Fibroblast of pulmonary artery (primary cell): ENCODE measurements at regions not wholly inside any gene's neighbourhood (a gene's known extent, or its start where the extent isn't known, plus 50 kb on each side); places are given as distances from the start of the nearest gene placed in this dataset.

Source experiments
- DNase-seq: peaks from one replicate; pipeline ENCODE4 v3.0.0-alpha.2; 2010; ENCODE audit warnings: low read depth
- H3K4me3 ChIP-seq: replicated peaks from 2 replicates; pipeline ENCODE4 v1.5.1; 2011; ENCODE audit warnings: low read depth, mild to moderate bottlenecking, control low read depth, low read length, moderate library complexity
- CTCF ChIP-seq: IDR thresholded peaks from 2 replicates; pipeline ENCODE4 v1.5.1; 2011; ENCODE audit warnings: mild to moderate bottlenecking, control low read depth, low read length, inconsistent platforms; ENCODE audit errors: missing control alignments

DNA sequence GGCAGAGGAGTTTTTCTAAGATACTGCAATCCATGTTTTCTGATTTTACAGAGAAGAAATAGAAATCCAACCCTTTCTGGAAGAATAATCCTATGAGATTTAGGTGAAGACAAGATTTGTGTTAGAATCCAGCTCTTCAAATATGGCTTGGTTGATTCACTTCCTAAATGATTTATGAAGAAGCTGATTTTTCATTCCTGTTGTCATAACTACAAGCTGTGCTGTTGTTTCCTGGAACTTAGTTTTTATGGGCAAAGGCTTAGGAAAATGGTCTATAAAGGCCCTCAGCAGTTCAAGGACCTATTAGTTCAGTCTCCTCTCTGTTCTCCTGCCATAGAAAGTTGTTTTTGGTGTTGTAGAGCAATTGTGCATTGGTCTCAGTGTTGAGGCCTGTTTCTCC is 174.2 kb upstream of the FAM20A start:
- DNase-seq, result peak; percentile 62
- no peak for TF ChIP-seq CTCF
- no peak overlapping the region for H3K4me3 ChIP-seq

GRCh38 chr17:68771867-68772515 is 170.8 kb upstream of the FAM20A start:
- peak; percentile 78 for TF ChIP-seq CTCF
- H3K4me3 ChIP-seq, result no peak overlapping the region
- peak; percentile 92 for DNase-seq

DNA sequence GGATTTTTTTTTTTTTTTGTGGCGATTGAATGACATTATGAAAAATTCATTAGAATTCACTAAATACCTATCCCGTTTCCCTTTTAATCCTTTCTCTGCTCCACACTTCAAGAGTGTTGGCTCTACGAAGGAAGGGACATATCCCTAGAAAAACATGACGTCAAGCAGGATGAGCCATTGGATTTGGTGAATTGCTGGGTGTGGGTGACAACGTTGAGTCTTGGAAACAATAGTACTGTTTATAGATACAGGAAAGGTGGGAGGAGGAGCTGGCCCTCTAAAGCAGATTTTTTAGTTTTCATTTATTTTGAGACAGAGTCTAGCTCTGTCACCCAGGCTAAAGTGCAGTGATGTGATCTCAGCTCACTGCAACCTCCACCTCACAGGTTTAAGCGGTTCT is 167.6 kb upstream of the FAM20A start:
- H3K4me3 ChIP-seq, result no peak overlapping the region
- TF ChIP-seq CTCF, result no peak
- DNase-seq, result no peak

DNA sequence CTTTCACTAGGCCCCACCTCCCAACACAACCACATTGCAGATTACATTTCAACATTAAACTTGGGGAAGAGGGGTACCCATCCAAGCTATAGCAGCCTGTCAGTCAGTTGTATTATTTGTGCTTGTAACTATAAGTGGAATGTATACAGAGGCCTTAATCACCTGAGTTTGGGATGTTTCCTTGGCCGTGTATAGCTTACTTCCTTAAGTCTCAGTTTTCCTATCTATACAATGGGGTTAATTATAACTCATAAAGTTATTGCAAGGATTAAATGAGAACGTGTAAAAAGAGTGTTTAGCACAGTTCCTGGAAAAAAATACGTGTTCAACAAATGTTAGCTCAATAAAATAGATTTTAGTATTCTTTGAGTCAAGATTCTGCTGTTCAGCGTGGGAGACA is 165.5 kb upstream of the FAM20A start:
- H3K4me3 ChIP-seq, result no peak overlapping the region
- no peak for DNase-seq
- no peak for TF ChIP-seq CTCF

DNA sequence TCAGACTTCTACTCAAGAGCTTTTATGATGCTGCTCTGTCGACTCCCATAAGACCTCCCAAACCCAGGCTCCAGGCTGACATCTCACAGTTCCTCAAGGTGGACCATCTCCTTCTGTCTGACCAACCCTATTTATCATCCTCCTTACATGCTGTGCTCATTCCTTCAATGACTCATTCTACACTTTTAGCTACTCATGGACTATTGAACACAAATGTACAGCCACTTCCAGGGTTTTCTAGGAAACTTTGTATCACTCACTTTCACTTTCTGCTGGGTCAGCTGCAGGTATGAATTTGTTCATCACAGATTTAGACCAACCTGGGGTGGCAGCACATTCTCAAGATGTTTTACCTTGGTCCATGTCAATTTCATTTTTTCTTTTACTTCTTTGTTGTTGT is 162.4 kb upstream of the FAM20A start:
- DNase-seq, result no peak
- no peak overlapping the region for H3K4me3 ChIP-seq
- no peak for TF ChIP-seq CTCF

GRCh38 chr17:68762911-68763310 is 161.7 kb upstream of the FAM20A start:
- no peak overlapping the region for H3K4me3 ChIP-seq
- no peak for DNase-seq
- TF ChIP-seq CTCF, result no peak

DNA sequence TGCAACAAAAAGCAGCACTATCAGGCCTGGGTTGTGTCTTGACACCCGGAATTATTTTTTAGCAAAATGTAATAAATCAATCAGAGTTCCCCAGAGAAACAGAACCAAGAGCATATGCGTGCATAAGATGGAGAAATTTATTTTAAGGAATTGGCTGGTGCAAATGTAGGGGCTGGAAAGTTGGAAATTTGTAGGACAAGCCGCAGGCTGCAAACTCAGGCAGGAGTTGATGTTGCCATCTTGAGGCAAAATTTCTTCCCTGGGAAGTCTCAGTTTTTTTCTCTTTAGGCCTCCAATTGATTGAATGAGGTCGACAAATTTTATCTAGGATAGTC is 158.9 kb upstream of the FAM20A start:
- no peak for TF ChIP-seq CTCF
- H3K4me3 ChIP-seq, result no peak overlapping the region
- DNase-seq, result no peak
